ENCODE measurements at regions not wholly inside any gene's neighbourhood (a gene's known extent, or its start where the extent isn't known, plus 50 kb on each side); places are given as distances from the start of the nearest gene placed in this dataset.

GRCh38 chr3:83813176-83813575, 1145.6 kb upstream of the CADM2 start:
- no peak overlapping the region for H3K27ac ChIP-seq (ENCODE audit: extremely low read depth, low read depth, low read length)
- H3K36me3 ChIP-seq (ENCODE audit: control insufficient read depth in 2 of 2, insufficient read depth in 1 of 2, low read length in 2 of 2): no peaks in the 10 kb centered on the region
- TF ChIP-seq ZNF514 (tag by site-specific recombination; IDR thresholded peaks at IDR 0.05): no peak
- TF ChIP-seq, protein P1, sequence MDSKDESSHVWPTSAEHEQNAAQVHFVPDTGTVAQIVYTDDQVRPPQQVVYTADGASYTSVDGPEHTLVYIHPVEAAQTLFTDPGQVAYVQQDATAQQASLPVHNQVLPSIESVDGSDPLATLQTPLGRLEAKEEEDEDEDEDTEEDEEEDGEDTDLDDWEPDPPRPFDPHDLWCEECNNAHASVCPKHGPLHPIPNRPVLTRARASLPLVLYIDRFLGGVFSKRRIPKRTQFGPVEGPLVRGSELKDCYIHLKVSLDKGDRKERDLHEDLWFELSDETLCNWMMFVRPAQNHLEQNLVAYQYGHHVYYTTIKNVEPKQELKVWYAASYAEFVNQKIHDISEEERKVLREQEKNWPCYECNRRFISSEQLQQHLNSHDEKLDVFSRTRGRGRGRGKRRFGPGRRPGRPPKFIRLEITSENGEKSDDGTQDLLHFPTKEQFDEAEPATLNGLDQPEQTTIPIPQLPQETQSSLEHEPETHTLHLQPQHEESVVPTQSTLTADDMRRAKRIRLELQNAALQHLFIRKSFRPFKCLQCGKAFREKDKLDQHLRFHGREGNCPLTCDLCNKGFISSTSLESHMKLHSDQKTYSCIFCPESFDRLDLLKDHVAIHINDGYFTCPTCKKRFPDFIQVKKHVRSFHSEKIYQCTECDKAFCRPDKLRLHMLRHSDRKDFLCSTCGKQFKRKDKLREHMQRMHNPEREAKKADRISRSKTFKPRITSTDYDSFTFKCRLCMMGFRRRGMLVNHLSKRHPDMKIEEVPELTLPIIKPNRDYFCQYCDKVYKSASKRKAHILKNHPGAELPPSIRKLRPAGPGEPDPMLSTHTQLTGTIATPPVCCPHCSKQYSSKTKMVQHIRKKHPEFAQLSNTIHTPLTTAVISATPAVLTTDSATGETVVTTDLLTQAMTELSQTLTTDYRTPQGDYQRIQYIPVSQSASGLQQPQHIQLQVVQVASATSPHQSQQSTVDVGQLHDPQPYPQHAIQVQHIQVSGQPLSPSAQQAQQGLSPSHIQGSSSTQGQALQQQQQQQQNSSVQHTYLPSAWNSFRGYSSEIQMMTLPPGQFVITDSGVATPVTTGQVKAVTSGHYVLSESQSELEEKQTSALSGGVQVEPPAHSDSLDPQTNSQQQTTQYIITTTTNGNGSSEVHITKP (tag by site-specific recombination; IDR thresholded peaks at IDR 0.05): no peak
- TF ChIP-seq ZSCAN23 (tag by site-specific recombination; IDR thresholded peaks at IDR 0.05): no peak
- TF ChIP-seq ZXDB (tag by site-specific recombination; IDR thresholded peaks at IDR 0.05): no peak
- TF ChIP-seq ZNF510 (tag by site-specific recombination; IDR thresholded peaks at IDR 0.05; ENCODE audit: insufficient replicate concordance): no peak

DNA sequence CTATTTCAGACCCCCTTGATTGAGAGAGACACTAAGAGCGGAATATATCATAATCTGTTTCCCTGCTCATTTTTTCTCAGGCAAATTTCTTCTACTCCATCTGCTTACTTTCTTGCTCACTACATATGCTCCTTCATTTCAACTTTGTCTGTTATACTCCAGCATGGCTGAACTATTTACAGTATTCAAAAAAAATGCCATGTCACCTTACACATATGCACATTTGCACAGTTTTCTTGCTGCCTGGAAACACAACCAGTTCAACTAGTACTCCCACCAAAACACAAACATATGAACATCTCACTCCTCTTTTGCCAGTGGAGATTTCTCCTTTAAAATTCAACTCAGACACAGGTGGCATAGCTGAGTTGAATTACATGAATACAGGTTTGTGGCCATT, 1142.1 kb upstream of the CADM2 start:
- Histone ChIP-seq H3K9me3 (ENCODE audit: control insufficient read depth, insufficient read depth, low read depth, low read length) (no peaks in the 10 kb centered on the region), H3K4me3 (ENCODE audit: low read depth, low read length) (no peak overlapping the region), H3K4me1 (ENCODE audit: control insufficient read depth, insufficient read depth, low read length) (no peaks in the 10 kb centered on the region), H3K27ac (ENCODE audit: extremely low read depth, low read depth, low read length) (no peak overlapping the region), H3K36me3 (ENCODE audit: control insufficient read depth in 2 of 2, insufficient read depth in 1 of 2, low read length in 2 of 2) (no peaks in the 10 kb centered on the region)
- ChIA-PET POLR2A (no interaction called here), CTCF (no interaction called here)
- TF ChIP-seq ATF2 (tag by site-specific recombination; IDR thresholded peaks at IDR 0.05; ENCODE audit: low read depth): no peak
- no peak for TF ChIP-seq ZNF391 (tag by site-specific recombination; IDR thresholded peaks at IDR 0.05; ENCODE audit: borderline replicate concordance, low read depth)
- TF ChIP-seq KLF8 (tag by site-specific recombination; IDR thresholded peaks at IDR 0.05): no peak
- no peak for TF ChIP-seq KLF7 (tag by site-specific recombination; IDR thresholded peaks at IDR 0.05; ENCODE audit: borderline replicate concordance)
- TF ChIP-seq ZBTB1 (tag by site-specific recombination; IDR thresholded peaks at IDR 0.05): no peak
- TF ChIP-seq ZNF133 (tag by site-specific recombination; IDR thresholded peaks at IDR 0.05): no peak
- TF ChIP-seq KLF16 (tag by site-specific recombination; IDR thresholded peaks at IDR 0.05): no peak
- no peak for TF ChIP-seq KLF9 (tag by site-specific recombination; IDR thresholded peaks at IDR 0.05; ENCODE audit: low read depth)
- TF ChIP-seq, protein P2, sequence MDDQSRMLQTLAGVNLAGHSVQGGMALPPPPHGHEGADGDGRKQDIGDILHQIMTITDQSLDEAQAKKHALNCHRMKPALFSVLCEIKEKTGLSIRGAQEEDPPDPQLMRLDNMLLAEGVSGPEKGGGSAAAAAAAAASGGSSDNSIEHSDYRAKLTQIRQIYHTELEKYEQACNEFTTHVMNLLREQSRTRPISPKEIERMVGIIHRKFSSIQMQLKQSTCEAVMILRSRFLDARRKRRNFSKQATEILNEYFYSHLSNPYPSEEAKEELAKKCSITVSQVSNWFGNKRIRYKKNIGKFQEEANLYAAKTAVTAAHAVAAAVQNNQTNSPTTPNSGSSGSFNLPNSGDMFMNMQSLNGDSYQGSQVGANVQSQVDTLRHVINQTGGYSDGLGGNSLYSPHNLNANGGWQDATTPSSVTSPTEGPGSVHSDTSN (CRISPR knock-in tag; IDR thresholded peaks at IDR 0.05): no peak
- TF ChIP-seq GLI2 (tag by site-specific recombination; IDR thresholded peaks at IDR 0.05; ENCODE audit: borderline replicate concordance, low read depth): no peak
- TF ChIP-seq ZNF366 (tag by site-specific recombination; conservative IDR thresholded peaks at IDR 0.05): no peak
- TF ChIP-seq FEZF1 (tag by site-specific recombination; IDR thresholded peaks at IDR 0.05): no peak
- TF ChIP-seq ZNF223 (tag by site-specific recombination; IDR thresholded peaks at IDR 0.05): no peak
- no peak for TF ChIP-seq TRIM28 (IDR thresholded peaks at IDR 0.05; ENCODE audit: borderline replicate concordance, low read length)
- TF ChIP-seq, protein P3, sequence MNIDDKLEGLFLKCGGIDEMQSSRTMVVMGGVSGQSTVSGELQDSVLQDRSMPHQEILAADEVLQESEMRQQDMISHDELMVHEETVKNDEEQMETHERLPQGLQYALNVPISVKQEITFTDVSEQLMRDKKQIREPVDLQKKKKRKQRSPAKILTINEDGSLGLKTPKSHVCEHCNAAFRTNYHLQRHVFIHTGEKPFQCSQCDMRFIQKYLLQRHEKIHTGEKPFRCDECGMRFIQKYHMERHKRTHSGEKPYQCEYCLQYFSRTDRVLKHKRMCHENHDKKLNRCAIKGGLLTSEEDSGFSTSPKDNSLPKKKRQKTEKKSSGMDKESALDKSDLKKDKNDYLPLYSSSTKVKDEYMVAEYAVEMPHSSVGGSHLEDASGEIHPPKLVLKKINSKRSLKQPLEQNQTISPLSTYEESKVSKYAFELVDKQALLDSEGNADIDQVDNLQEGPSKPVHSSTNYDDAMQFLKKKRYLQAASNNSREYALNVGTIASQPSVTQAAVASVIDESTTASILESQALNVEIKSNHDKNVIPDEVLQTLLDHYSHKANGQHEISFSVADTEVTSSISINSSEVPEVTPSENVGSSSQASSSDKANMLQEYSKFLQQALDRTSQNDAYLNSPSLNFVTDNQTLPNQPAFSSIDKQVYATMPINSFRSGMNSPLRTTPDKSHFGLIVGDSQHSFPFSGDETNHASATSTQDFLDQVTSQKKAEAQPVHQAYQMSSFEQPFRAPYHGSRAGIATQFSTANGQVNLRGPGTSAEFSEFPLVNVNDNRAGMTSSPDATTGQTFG (tag by site-specific recombination; IDR thresholded peaks at IDR 0.05; ENCODE audit: borderline replicate concordance): no peak
- TF ChIP-seq ZBTB11 (tag by site-specific recombination; conservative IDR thresholded peaks at IDR 0.05; ENCODE audit: low read depth): no peak
- no peak for TF ChIP-seq ZIC2 (tag by site-specific recombination; IDR thresholded peaks at IDR 0.05)
- no peak for TF ChIP-seq SP7 (tag by site-specific recombination; IDR thresholded peaks at IDR 0.05)
- no peak for TF ChIP-seq ZNF529 (tag by site-specific recombination; IDR thresholded peaks at IDR 0.05; ENCODE audit: insufficient replicate concordance)

More at GRCh38 chr3:83813176-83813575, 1145.6 kb upstream of the CADM2 start:
- ChIA-PET POLR2A (no interaction called here), CTCF (no interaction called here)
- H3K4me1 ChIP-seq (ENCODE audit: control insufficient read depth, insufficient read depth, low read length): no peaks in the 10 kb centered on the region
- H3K4me3 ChIP-seq (ENCODE audit: low read depth, low read length): no peak overlapping the region
- H3K9me3 ChIP-seq (ENCODE audit: control insufficient read depth, insufficient read depth, low read depth, low read length): no peaks in the 10 kb centered on the region

Measured in HEK293 (cell line).